C4-2B (cell line): ENCODE measurements at regions not wholly inside any gene's neighbourhood (a gene's known extent, or its start where the extent isn't known, plus 50 kb on each side); places are given as distances from the start of the nearest gene placed in this dataset.

Experiments
- CTCF ChIP-seq: fragments of 450-650 bp; conservative IDR thresholded peaks from 2 replicates; pipeline ENCODE4 v1.5.1; 2017; ENCODE audit warnings: mild to moderate bottlenecking
- ZFX ChIP-seq: fragments of 450-650 bp; IDR thresholded peaks from 2 replicates; pipeline ENCODE4 v1.6.1; 2017

DNA sequence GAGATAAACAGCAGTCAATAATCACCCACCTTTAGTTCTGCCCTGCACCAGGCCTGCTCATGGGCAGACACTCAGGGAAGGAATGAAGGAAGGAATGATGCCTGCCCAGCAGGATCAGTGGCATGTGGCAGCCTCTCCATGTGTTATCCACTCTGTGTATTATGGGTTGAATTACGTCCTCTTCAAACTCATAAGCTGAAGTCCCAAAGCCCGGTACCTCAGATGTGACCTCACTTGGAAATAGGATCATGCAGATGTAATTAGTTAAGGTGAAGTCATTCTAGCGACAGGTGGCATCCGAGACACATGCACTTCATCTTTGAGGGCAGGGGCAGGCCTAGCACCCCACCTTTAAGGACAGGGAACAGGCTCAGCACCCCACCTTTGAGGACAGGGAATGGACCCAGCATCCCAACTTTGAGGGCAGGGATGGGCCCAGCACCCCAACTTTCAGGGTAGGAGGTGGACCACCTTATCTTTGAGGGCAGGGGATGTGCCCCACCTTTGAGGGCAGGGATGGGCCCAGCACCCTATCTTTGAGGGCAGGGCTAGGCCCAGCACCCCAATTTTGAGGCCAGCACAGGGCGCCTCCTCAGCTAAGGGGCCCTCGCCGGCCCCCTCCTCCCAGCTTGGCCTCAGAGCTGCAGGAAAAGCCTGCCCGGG is 127.6 kb downstream of the URI1 start:
- TF ChIP-seq CTCF = no peak
- TF ChIP-seq ZFX = no peak; the same call in 1 of the 2 replicates
